ENCODE measurements at regions not wholly inside any gene's neighbourhood (a gene's known extent, or its start where the extent isn't known, plus 50 kb on each side); places are given as distances from the start of the nearest gene placed in this dataset.

DNA sequence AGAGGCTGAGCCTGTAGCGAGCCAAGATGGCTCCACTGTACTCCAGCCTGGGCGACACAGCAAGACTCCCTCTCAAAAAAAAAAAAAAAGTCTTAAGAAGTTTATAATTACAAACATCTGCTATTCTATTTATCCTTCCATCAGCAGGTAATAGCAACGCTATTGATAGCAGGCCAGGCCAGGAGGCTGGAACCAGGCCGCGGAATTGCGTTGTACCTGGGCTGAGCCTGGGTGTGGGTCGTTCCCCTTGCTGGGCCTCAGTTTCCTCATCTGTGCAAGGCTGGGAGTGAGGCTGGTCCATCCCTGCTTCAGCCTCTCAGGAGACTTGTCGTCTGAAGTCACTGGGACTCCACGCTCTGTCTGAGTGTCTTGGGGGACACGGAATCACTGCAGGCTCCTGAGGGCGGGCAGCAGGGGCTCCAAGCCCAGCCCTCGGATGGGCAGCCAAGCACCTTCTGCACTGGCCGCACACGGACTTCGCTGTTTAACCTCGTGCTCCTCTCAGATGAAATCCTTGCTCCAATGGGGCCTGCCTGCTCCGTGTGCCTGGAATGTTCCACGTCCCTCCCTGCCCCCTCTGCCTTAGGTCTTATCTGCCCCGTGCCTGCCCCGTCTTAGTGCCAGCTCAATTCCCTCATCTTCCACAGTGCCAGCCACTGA is 103.9 kb upstream of the C1orf174 start:
- H3K36me3 ChIP-seq: no peaks in the 10 kb centered on the region
- no peaks in the 10 kb centered on the region for H3K4me1 ChIP-seq
- H3K27ac ChIP-seq: no peak overlapping the region
- no peak for DNase-seq (ENCODE audit: low spot score)
- peaks cover 0 to 4% of the 10 kb centered on the region in 2 donors for H3K9me3 ChIP-seq
- no peaks in the 10 kb centered on the region for H3K27me3 ChIP-seq
- TF ChIP-seq, protein P1, sequence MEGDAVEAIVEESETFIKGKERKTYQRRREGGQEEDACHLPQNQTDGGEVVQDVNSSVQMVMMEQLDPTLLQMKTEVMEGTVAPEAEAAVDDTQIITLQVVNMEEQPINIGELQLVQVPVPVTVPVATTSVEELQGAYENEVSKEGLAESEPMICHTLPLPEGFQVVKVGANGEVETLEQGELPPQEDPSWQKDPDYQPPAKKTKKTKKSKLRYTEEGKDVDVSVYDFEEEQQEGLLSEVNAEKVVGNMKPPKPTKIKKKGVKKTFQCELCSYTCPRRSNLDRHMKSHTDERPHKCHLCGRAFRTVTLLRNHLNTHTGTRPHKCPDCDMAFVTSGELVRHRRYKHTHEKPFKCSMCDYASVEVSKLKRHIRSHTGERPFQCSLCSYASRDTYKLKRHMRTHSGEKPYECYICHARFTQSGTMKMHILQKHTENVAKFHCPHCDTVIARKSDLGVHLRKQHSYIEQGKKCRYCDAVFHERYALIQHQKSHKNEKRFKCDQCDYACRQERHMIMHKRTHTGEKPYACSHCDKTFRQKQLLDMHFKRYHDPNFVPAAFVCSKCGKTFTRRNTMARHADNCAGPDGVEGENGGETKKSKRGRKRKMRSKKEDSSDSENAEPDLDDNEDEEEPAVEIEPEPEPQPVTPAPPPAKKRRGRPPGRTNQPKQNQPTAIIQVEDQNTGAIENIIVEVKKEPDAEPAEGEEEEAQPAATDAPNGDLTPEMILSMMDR (IDR thresholded peaks at IDR 0.05): no peak
- H3K4me3 ChIP-seq: no peak overlapping the region

DNA sequence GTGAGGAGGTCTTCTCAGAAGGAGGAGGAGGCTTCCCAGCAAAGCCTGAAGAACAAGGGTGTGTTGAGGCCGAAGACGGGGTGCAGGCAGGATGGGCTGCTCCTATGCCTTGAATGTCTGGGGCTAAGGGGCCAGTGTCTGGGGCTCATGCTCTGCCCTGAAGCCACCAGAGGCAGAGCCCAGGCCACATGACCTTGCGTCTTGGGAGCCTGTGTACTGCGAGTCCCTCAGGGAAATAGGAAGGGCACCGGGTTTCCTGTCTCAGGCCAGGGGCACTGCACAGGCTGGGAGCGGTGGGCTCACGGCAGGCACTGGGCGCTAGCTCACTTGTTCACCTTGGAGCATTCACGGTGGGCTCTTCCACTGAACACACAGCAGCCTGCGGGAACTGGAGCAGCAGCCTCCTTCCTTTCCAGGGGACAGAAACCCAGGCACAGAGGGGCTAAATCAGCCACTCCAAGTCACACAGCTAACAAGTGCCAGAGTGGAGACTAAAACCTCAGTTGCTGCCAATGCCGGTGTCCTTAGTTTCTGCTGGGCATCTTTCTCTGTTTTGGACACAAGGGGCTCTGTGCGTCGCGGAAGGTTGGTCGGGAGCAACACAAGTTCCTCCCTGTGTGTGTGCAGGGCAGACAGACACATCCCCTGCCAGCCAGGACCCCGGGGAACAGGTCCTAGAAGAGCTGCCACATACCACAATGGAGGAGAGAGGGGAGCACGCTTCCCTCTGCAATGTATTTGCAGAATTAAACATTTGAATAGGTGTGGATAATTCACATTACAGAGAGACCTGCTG is 104.8 kb upstream of the C1orf174 start:
- TF ChIP-seq, protein P1 (IDR thresholded peaks at IDR 0.05): no peak
- H3K27me3 ChIP-seq: no peaks in the 10 kb centered on the region
- H3K4me3 ChIP-seq: no peak overlapping the region
- no peaks in the 10 kb centered on the region for H3K4me1 ChIP-seq
- H3K36me3 ChIP-seq: no peaks in the 10 kb centered on the region
- DNase-seq (ENCODE audit: low spot score): no peak
- H3K27ac ChIP-seq: no peak overlapping the region
- peaks cover 0 to 4% of the 10 kb centered on the region in 2 donors for H3K9me3 ChIP-seq

DNA sequence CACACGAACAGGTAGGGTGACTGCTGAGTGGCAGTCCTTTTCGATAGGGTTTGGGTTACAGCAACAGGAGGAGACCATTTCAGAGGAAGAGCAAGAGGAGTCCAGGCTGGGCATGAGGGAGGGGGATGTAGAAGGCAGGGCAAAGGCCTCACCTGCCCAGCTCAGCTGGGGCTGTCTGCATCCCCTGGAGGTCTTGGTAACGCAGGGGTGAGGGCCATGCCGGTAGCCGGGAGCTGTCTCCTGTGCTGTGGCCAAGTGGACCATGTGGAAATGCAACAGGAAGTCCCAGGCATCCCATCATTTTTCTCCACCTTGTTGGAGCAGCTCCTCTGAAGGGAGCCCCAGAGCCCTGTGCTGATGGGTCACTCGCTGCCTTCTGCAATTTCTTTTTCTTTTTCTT is 105.4 kb upstream of the C1orf174 start:
- Histone ChIP-seq H3K4me3 (no peak overlapping the region), H3K36me3 (no peaks in the 10 kb centered on the region), H3K27ac (no peak overlapping the region), H3K9me3 (peaks cover 0 to 4% of the 10 kb centered on the region in 2 donors), H3K4me1 (no peaks in the 10 kb centered on the region), H3K27me3 (no peaks in the 10 kb centered on the region)
- TF ChIP-seq, protein P1 (IDR thresholded peaks at IDR 0.05): no peak
- no peak for DNase-seq (ENCODE audit: low spot score)

DNA sequence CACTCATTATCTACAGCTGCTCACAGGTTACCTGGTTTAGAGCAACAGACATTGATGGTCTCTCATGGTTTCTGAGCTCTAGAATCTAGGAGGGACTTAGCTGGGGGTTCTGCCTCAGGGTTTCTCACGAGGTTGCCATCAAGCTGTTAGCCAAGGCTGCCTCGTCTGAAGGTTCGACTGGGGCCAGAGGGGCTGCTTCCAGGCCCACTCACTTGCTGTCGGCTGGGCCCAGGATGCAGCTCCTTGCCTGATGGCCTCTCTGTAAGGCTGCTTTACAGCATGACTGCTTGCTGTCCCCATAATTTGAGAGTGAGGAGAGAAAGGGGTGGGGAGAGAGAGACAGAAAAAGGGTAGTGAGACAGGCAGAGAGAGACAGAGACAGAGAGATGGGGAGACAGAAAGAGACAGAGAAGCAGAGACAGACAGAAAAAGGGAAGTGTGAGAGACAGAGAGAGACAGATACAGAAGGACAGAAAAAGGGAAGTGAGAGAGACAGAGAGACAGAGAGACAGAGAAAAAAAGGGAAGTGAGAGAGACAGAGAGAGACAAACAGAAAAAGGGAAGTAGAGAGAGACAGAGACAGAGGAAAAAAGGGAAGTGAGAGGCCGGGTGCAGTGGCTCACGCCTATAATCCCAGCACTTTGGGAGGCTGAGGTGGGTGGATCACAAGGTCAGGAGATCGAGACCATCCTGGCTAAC is 106.8 kb upstream of the C1orf174 start:
- H3K4me1 ChIP-seq: no peaks in the 10 kb centered on the region
- peaks cover 0 to 4% of the 10 kb centered on the region in 2 donors for H3K9me3 ChIP-seq
- DNase-seq (ENCODE audit: low spot score): no peak
- no peak overlapping the region for H3K4me3 ChIP-seq
- TF ChIP-seq, protein P1 (IDR thresholded peaks at IDR 0.05): no peak
- no peak overlapping the region for H3K27ac ChIP-seq
- H3K36me3 ChIP-seq: no peaks in the 10 kb centered on the region
- H3K27me3 ChIP-seq: no peaks in the 10 kb centered on the region

DNA sequence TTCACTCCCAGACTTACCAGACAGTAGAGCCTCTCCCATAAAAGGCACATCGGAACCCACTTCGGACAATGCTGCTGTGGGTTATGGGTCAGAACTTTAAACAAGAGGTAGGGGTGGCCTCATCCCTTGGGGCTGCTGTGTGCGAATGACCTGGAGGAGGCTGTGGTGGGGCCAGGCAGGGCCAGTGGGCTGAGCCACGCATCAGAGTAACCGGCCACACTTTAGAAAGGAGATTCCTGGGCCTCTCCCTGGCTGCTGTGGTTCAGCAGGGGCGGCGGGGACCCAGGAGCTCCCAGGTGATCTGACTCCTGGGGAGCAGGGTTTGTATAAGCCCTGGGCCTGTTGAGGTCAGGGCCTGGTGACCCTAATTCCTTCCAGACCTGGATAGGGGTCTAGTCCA is 110.2 kb upstream of the C1orf174 start:
- peaks cover 0 to 4% of the 10 kb centered on the region in 2 donors for H3K9me3 ChIP-seq
- no peaks in the 10 kb centered on the region for H3K36me3 ChIP-seq
- TF ChIP-seq, protein P1 (IDR thresholded peaks at IDR 0.05): no peak
- no peaks in the 10 kb centered on the region for H3K4me1 ChIP-seq
- H3K4me3 ChIP-seq: no peak overlapping the region
- no peak overlapping the region for H3K27ac ChIP-seq
- H3K27me3 ChIP-seq: no peaks in the 10 kb centered on the region
- no peak for DNase-seq (ENCODE audit: low spot score)
